ENCODE measurements at regions not wholly inside any gene's neighbourhood (a gene's known extent, or its start where the extent isn't known, plus 50 kb on each side); places are given as distances from the start of the nearest gene placed in this dataset.

DNA sequence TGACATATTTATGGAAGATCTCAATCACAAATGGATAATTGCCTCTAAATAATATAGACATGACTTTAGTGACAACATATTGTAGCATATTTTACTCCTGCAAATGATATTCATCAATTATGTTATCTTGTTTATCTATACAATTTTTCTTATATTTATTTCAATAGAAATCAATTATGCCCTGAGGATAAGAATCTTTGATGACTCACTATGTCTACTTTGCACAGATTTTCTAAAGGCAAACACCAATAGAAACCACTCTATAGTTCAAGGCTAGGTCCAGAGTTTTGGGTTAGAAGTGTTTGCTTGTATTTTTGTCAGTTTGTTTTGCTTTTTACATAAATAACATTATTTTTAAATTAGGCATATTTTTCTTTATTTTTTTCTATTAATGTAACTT is 879.0 kb downstream of the LTN1 start:
- intact Hi-C loops (cut with micrococcal nuclease; ENCODE audit: unreplicated experiment): no loop called here
- Histone ChIP-seq H3K27ac (ENCODE audit: low read length) (no peak overlapping the region), H3K27me3 (ENCODE audit: control insufficient read depth, insufficient read depth, low read length) (no peaks in the 10 kb centered on the region), H3K4me3 (ENCODE audit: low read depth in 2 of 2, low read length in 2 of 2) (no peak overlapping the region), H3K4me1 (ENCODE audit: control insufficient read depth, insufficient read depth, low read length) (no peaks in the 10 kb centered on the region), H3K9me3 (ENCODE audit: control insufficient read depth, insufficient read depth, low read depth, low read length) (no peaks in the 10 kb centered on the region), H3K36me3 (ENCODE audit: control insufficient read depth, insufficient read depth, low read length) (no peaks in the 10 kb centered on the region)
- ATAC-seq (no peak), DNase-seq (ENCODE audit: low read depth, low spot score) (no peak)
- BruUV-seq (replicated peaks): no TSS peak
- POLR2A ChIA-PET: no interaction called here
- TF ChIP-seq, protein P1, sequence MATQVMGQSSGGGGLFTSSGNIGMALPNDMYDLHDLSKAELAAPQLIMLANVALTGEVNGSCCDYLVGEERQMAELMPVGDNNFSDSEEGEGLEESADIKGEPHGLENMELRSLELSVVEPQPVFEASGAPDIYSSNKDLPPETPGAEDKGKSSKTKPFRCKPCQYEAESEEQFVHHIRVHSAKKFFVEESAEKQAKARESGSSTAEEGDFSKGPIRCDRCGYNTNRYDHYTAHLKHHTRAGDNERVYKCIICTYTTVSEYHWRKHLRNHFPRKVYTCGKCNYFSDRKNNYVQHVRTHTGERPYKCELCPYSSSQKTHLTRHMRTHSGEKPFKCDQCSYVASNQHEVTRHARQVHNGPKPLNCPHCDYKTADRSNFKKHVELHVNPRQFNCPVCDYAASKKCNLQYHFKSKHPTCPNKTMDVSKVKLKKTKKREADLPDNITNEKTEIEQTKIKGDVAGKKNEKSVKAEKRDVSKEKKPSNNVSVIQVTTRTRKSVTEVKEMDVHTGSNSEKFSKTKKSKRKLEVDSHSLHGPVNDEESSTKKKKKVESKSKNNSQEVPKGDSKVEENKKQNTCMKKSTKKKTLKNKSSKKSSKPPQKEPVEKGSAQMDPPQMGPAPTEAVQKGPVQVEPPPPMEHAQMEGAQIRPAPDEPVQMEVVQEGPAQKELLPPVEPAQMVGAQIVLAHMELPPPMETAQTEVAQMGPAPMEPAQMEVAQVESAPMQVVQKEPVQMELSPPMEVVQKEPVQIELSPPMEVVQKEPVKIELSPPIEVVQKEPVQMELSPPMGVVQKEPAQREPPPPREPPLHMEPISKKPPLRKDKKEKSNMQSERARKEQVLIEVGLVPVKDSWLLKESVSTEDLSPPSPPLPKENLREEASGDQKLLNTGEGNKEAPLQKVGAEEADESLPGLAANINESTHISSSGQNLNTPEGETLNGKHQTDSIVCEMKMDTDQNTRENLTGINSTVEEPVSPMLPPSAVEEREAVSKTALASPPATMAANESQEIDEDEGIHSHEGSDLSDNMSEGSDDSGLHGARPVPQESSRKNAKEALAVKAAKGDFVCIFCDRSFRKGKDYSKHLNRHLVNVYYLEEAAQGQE (IDR thresholded peaks at IDR 0.05; ENCODE audit: insufficient read depth in 1 of 2, low read depth in 2 of 2, low read length in 1 of 2): no peak
- CTCF ChIA-PET: no interaction called here
- in situ Hi-C loops (cut with HindIII; ENCODE audit: low pct_unique_long_range_greater_than_20kb, low sequenced_read_pairs): no loop called here

DNA sequence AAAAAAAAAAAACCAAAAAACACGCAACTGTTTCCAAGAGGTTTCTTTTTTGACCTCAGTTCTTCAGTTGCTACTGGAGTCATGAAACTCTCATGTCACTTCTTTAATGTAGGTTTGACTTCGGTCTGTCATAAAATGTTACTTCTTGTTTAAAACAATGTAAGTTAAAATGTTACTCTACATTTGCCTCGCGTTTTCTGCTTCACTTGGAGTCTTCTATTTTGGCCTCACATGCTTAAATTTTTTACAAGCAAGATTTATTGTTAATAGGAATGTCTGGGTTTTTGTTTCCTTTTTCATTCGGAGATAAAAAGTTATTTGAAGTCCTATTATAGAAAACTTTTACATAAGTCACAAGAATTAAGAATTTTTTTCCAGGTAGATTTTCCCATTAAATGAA is 880.2 kb downstream of the LTN1 start:
- POLR2A ChIA-PET: interaction anchor here (0.7 kb wide), 1 partner anchor 742 kb away, joined by 14 read pairs; no protein-coding TSS in a partner anchor

More for the DNA sequence above, 880.2 kb downstream of the LTN1 start:
- CTCF ChIA-PET: no interaction called here
- no peaks in the 10 kb centered on the region for H3K36me3 ChIP-seq (ENCODE audit: control insufficient read depth, insufficient read depth, low read length)
- TF ChIP-seq, protein P1 (IDR thresholded peaks at IDR 0.05; ENCODE audit: insufficient read depth in 1 of 2, low read depth in 2 of 2, low read length in 1 of 2): no peak
- TF ChIP-seq TCF7L2 (IDR thresholded peaks at IDR 0.05; ENCODE audit: low read depth, low read length) (no peak), POLR2AphosphoS5 (IDR thresholded peaks at IDR 0.05; ENCODE audit: low read depth, low read length) (no peak), SIN3A (IDR thresholded peaks at IDR 0.05; ENCODE audit: borderline replicate concordance, insufficient read depth, low read depth, low read length) (no peak)
- TF ChIP-seq, protein P2, sequence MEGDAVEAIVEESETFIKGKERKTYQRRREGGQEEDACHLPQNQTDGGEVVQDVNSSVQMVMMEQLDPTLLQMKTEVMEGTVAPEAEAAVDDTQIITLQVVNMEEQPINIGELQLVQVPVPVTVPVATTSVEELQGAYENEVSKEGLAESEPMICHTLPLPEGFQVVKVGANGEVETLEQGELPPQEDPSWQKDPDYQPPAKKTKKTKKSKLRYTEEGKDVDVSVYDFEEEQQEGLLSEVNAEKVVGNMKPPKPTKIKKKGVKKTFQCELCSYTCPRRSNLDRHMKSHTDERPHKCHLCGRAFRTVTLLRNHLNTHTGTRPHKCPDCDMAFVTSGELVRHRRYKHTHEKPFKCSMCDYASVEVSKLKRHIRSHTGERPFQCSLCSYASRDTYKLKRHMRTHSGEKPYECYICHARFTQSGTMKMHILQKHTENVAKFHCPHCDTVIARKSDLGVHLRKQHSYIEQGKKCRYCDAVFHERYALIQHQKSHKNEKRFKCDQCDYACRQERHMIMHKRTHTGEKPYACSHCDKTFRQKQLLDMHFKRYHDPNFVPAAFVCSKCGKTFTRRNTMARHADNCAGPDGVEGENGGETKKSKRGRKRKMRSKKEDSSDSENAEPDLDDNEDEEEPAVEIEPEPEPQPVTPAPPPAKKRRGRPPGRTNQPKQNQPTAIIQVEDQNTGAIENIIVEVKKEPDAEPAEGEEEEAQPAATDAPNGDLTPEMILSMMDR (IDR thresholded peaks at IDR 0.05): no peak
- ATAC-seq (no peak), DNase-seq (ENCODE audit: low read depth, low spot score) (no peak)
- H3K4me1 ChIP-seq (ENCODE audit: control insufficient read depth, insufficient read depth, low read length): no peaks in the 10 kb centered on the region
- no peak overlapping the region for H3K4me3 ChIP-seq (ENCODE audit: low read depth in 2 of 2, low read length in 2 of 2)
- no peak overlapping the region for H3K27ac ChIP-seq (ENCODE audit: low read length)
- in situ Hi-C loops (cut with HindIII; ENCODE audit: low pct_unique_long_range_greater_than_20kb, low sequenced_read_pairs): no loop called here
- intact Hi-C loops (cut with micrococcal nuclease; ENCODE audit: unreplicated experiment): no loop called here
- BruUV-seq (replicated peaks): no TSS peak
- no peaks in the 10 kb centered on the region for H3K9me3 ChIP-seq (ENCODE audit: control insufficient read depth, insufficient read depth, low read depth, low read length)
- H3K27me3 ChIP-seq (ENCODE audit: control insufficient read depth, insufficient read depth, low read length): no peaks in the 10 kb centered on the region
